ENCODE measurements at regions not wholly inside any gene's neighbourhood (a gene's known extent, or its start where the extent isn't known, plus 50 kb on each side); places are given as distances from the start of the nearest gene placed in this dataset.
"Not testable (repeated sequence)": the region's sequence is repeated elsewhere in the genome, so short reads cannot be mapped to it uniquely, and the experiment has no call there.

GRCh38 chr5:174567506-174568141 lies 156.8 kb upstream of the MSX2 start:
- intact Hi-C loops (cut with DNase I, micrococcal nuclease): no loop called here
- ATAC-seq (no peak), DNase-seq (no peak)

GRCh38 chr5:174570662-174571061 lies 153.7 kb upstream of the MSX2 start:
- DNase-seq (no peak), ATAC-seq (no peak)
- intact Hi-C loops (cut with DNase I, micrococcal nuclease): no loop called here

GRCh38 chr5:174571662-174572397 lies 152.6 kb upstream of the MSX2 start:
- ATAC-seq: peak; percentile 70
- intact Hi-C loops (cut with DNase I, micrococcal nuclease): no loop called here
- DNase-seq: peak; percentile 16 to 34

GRCh38 chr5:174572591-174572990 lies 151.8 kb upstream of the MSX2 start:
- ATAC-seq: no peak
- intact Hi-C loops (cut with DNase I, micrococcal nuclease): no loop called here
- DNase-seq: no peak

GRCh38 chr5:174573221-174573994 lies 151.0 kb upstream of the MSX2 start:
- DNase-seq (no peak), ATAC-seq (no peak)
- intact Hi-C loops (cut with DNase I, micrococcal nuclease): no loop called here

- ATAC-seq (no peak), DNase-seq (no peak)
- intact Hi-C loops (cut with DNase I, micrococcal nuclease): no loop called here
Measured at GRCh38 chr5:174575043-174575442, 149.3 kb upstream of the MSX2 start.

GRCh38 chr5:174576042-174576441 lies 148.3 kb upstream of the MSX2 start:
- ATAC-seq (no peak), DNase-seq (no peak)
- intact Hi-C loops (cut with DNase I, micrococcal nuclease): no loop called here

- DNase-seq: peak in 1 of 2 donors; percentile 5
- no peak for ATAC-seq
- intact Hi-C loops (cut with DNase I, micrococcal nuclease): no loop called here
Measured at GRCh38 chr5:174581479-174581878, 142.9 kb upstream of the MSX2 start.

GRCh38 chr5:174581894-174582293 lies 142.5 kb upstream of the MSX2 start:
- ATAC-seq: no peak
- intact Hi-C loops (cut with DNase I, micrococcal nuclease): no loop called here
- DNase-seq: no peak

GRCh38 chr5:174583071-174583470 lies 141.3 kb upstream of the MSX2 start:
- ATAC-seq: no peak
- DNase-seq: no peak
- intact Hi-C loops (cut with DNase I, micrococcal nuclease): no loop called here

- no peak for ATAC-seq
- intact Hi-C loops (cut with DNase I, micrococcal nuclease): no loop called here
- DNase-seq: no peak
Measured at GRCh38 chr5:174585472-174585871, 138.9 kb upstream of the MSX2 start.

- DNase-seq; intact Hi-C loops (cut with DNase I, micrococcal nuclease); ATAC-seq: not testable (repeated sequence)
Measured at GRCh38 chr5:174586163-174586562, 138.2 kb upstream of the MSX2 start.

- intact Hi-C loops (cut with DNase I, micrococcal nuclease): no loop called here
- no peak for DNase-seq
- no peak for ATAC-seq
Measured at GRCh38 chr5:174589011-174589410, 135.4 kb upstream of the MSX2 start.

GRCh38 chr5:174589599-174589998 lies 134.8 kb upstream of the MSX2 start:
- no peak for DNase-seq
- no peak for ATAC-seq
- intact Hi-C loops (cut with DNase I, micrococcal nuclease): no loop called here

- ATAC-seq: no peak
- intact Hi-C loops (cut with DNase I, micrococcal nuclease): no loop called here
- no peak for DNase-seq
Measured at GRCh38 chr5:174590820-174591219, 133.6 kb upstream of the MSX2 start.

- ATAC-seq (no peak), DNase-seq (no peak)
- intact Hi-C loops (cut with DNase I, micrococcal nuclease): no loop called here
Measured at GRCh38 chr5:174596429-174596828, 128.0 kb upstream of the MSX2 start.

GRCh38 chr5:174599992-174600391 lies 124.4 kb upstream of the MSX2 start:
- ATAC-seq (peak; percentile 45), DNase-seq (no peak)
- intact Hi-C loops (cut with DNase I, micrococcal nuclease): no loop called here

GRCh38 chr5:174601946-174602345 lies 122.4 kb upstream of the MSX2 start:
- intact Hi-C loops (cut with DNase I, micrococcal nuclease): no loop called here
- ATAC-seq: peak; percentile 36

GRCh38 chr5:174606153-174606552 lies 118.2 kb upstream of the MSX2 start:
- DNase-seq (no peak), ATAC-seq (no peak)
- intact Hi-C loops (cut with DNase I, micrococcal nuclease): no loop called here

More at GRCh38 chr5:174601946-174602345, 122.4 kb upstream of the MSX2 start:
- no peak for DNase-seq

- no peak for DNase-seq
- intact Hi-C loops (cut with DNase I, micrococcal nuclease): no loop called here
- ATAC-seq: no peak
Measured at GRCh38 chr5:174606646-174607045, 117.7 kb upstream of the MSX2 start.

All from left colon (tissue), 2 donors.